ENCODE measurements at regions not wholly inside any gene's neighbourhood (a gene's known extent, or its start where the extent isn't known, plus 50 kb on each side); places are given as distances from the start of the nearest gene placed in this dataset.

- Histone ChIP-seq H3K9ac (ENCODE audit: low read length) (no peak overlapping the region), H3K4me3 (ENCODE audit: low read length) (no peak overlapping the region), H3K27me3 (ENCODE audit: control insufficient read depth, insufficient read depth, low read length) (no peaks in the 10 kb centered on the region), H3K4me1 (ENCODE audit: control insufficient read depth, insufficient read depth, low read length) (no peaks in the 10 kb centered on the region), H3K27ac (ENCODE audit: low read depth, low read length) (no peak overlapping the region), H3K36me3 (ENCODE audit: control insufficient read depth, insufficient read depth, low read length) (no peaks in the 10 kb centered on the region)
Measured at GRCh38 chr15:87763837-87764236, 492.7 kb downstream of the NTRK3 start.

GRCh38 chr15:87761736-87762509 lies 494.6 kb downstream of the NTRK3 start:
- no peaks in the 10 kb centered on the region for H3K27me3 ChIP-seq (ENCODE audit: control insufficient read depth, insufficient read depth, low read length)
- no peak overlapping the region for H3K4me3 ChIP-seq (ENCODE audit: low read length)
- H3K27ac ChIP-seq (ENCODE audit: low read depth, low read length), result no peak overlapping the region
- no peaks in the 10 kb centered on the region for H3K36me3 ChIP-seq (ENCODE audit: control insufficient read depth, insufficient read depth, low read length)
- no peaks in the 10 kb centered on the region for H3K4me1 ChIP-seq (ENCODE audit: control insufficient read depth, insufficient read depth, low read length)
- H3K9ac ChIP-seq (ENCODE audit: low read length), result no peak overlapping the region

GRCh38 chr15:87760547-87761314 lies 495.8 kb downstream of the NTRK3 start:
- no peaks in the 10 kb centered on the region for H3K4me1 ChIP-seq (ENCODE audit: control insufficient read depth, insufficient read depth, low read length)
- no peak overlapping the region for H3K9ac ChIP-seq (ENCODE audit: low read length)
- H3K36me3 ChIP-seq (ENCODE audit: control insufficient read depth, insufficient read depth, low read length), result no peaks in the 10 kb centered on the region
- H3K27me3 ChIP-seq (ENCODE audit: control insufficient read depth, insufficient read depth, low read length), result no peaks in the 10 kb centered on the region
- H3K27ac ChIP-seq (ENCODE audit: low read depth, low read length), result no peak overlapping the region
- no peak overlapping the region for H3K4me3 ChIP-seq (ENCODE audit: low read length)

GRCh38 chr15:87758794-87759418 lies 497.6 kb downstream of the NTRK3 start:
- H3K4me1 ChIP-seq (ENCODE audit: control insufficient read depth, insufficient read depth, low read length), result no peaks in the 10 kb centered on the region
- no peak overlapping the region for H3K9ac ChIP-seq (ENCODE audit: low read length)
- no peaks in the 10 kb centered on the region for H3K27me3 ChIP-seq (ENCODE audit: control insufficient read depth, insufficient read depth, low read length)
- H3K36me3 ChIP-seq (ENCODE audit: control insufficient read depth, insufficient read depth, low read length), result no peaks in the 10 kb centered on the region
- H3K4me3 ChIP-seq (ENCODE audit: low read length), result no peak overlapping the region
- H3K27ac ChIP-seq (ENCODE audit: low read depth, low read length), result no peak overlapping the region

- Histone ChIP-seq H3K36me3 (ENCODE audit: control insufficient read depth, insufficient read depth, low read length) (no peaks in the 10 kb centered on the region), H3K9ac (ENCODE audit: low read length) (no peak overlapping the region), H3K4me3 (ENCODE audit: low read length) (no peak overlapping the region), H3K27me3 (ENCODE audit: control insufficient read depth, insufficient read depth, low read length) (no peaks in the 10 kb centered on the region), H3K4me1 (ENCODE audit: control insufficient read depth, insufficient read depth, low read length) (peaks cover 6% of the 10 kb centered on the region), H3K27ac (ENCODE audit: low read depth, low read length) (no peak overlapping the region)
Measured at GRCh38 chr15:87757084-87757483, 499.5 kb downstream of the NTRK3 start.

GRCh38 chr15:87756072-87756471 lies 500.5 kb downstream of the NTRK3 start:
- Histone ChIP-seq H3K4me3 (ENCODE audit: low read length) (no peak overlapping the region), H3K36me3 (ENCODE audit: control insufficient read depth, insufficient read depth, low read length) (no peaks in the 10 kb centered on the region), H3K27ac (ENCODE audit: low read depth, low read length) (no peak overlapping the region), H3K4me1 (ENCODE audit: control insufficient read depth, insufficient read depth, low read length) (peaks cover 6% of the 10 kb centered on the region), H3K27me3 (ENCODE audit: control insufficient read depth, insufficient read depth, low read length) (no peaks in the 10 kb centered on the region), H3K9ac (ENCODE audit: low read length) (no peak overlapping the region)

GRCh38 chr15:87755226-87755625 lies 501.3 kb downstream of the NTRK3 start:
- Histone ChIP-seq H3K9ac (ENCODE audit: low read length) (no peak overlapping the region), H3K27me3 (ENCODE audit: control insufficient read depth, insufficient read depth, low read length) (no peaks in the 10 kb centered on the region), H3K4me3 (ENCODE audit: low read length) (no peak overlapping the region), H3K36me3 (ENCODE audit: control insufficient read depth, insufficient read depth, low read length) (no peaks in the 10 kb centered on the region), H3K27ac (ENCODE audit: low read depth, low read length) (no peak overlapping the region), H3K4me1 (ENCODE audit: control insufficient read depth, insufficient read depth, low read length) (peaks cover 6% of the 10 kb centered on the region)

- Histone ChIP-seq H3K27me3 (ENCODE audit: control insufficient read depth, insufficient read depth, low read length) (no peaks in the 10 kb centered on the region), H3K4me1 (ENCODE audit: control insufficient read depth, insufficient read depth, low read length) (peaks cover 6% of the 10 kb centered on the region), H3K36me3 (ENCODE audit: control insufficient read depth, insufficient read depth, low read length) (no peaks in the 10 kb centered on the region), H3K27ac (ENCODE audit: low read depth, low read length) (no peak overlapping the region), H3K9ac (ENCODE audit: low read length) (no peak overlapping the region), H3K4me3 (ENCODE audit: low read length) (no peak overlapping the region)
Measured at GRCh38 chr15:87753539-87753938, 503.0 kb downstream of the NTRK3 start.

GRCh38 chr15:87752250-87752951 lies 504.1 kb downstream of the NTRK3 start:
- no peaks in the 10 kb centered on the region for H3K36me3 ChIP-seq (ENCODE audit: control insufficient read depth, insufficient read depth, low read length)
- peaks cover 6% of the 10 kb centered on the region for H3K4me1 ChIP-seq (ENCODE audit: control insufficient read depth, insufficient read depth, low read length)
- H3K27ac ChIP-seq (ENCODE audit: low read depth, low read length), result no peak overlapping the region
- no peak overlapping the region for H3K4me3 ChIP-seq (ENCODE audit: low read length)
- H3K9ac ChIP-seq (ENCODE audit: low read length), result no peak overlapping the region
- no peaks in the 10 kb centered on the region for H3K27me3 ChIP-seq (ENCODE audit: control insufficient read depth, insufficient read depth, low read length)

- Histone ChIP-seq H3K4me1 (ENCODE audit: control insufficient read depth, insufficient read depth, low read length) (peaks cover 6% of the 10 kb centered on the region), H3K27ac (ENCODE audit: low read depth, low read length) (no peak overlapping the region), H3K36me3 (ENCODE audit: control insufficient read depth, insufficient read depth, low read length) (no peaks in the 10 kb centered on the region), H3K4me3 (ENCODE audit: low read length) (no peak overlapping the region), H3K9ac (ENCODE audit: low read length) (no peak overlapping the region), H3K27me3 (ENCODE audit: control insufficient read depth, insufficient read depth, low read length) (no peaks in the 10 kb centered on the region)
Measured at GRCh38 chr15:87748483-87748882, 508.1 kb downstream of the NTRK3 start.

GRCh38 chr15:87747087-87747486 lies 509.5 kb downstream of the NTRK3 start:
- Histone ChIP-seq H3K27ac (ENCODE audit: low read depth, low read length) (no peak overlapping the region), H3K9ac (ENCODE audit: low read length) (no peak overlapping the region), H3K36me3 (ENCODE audit: control insufficient read depth, insufficient read depth, low read length) (no peaks in the 10 kb centered on the region), H3K4me3 (ENCODE audit: low read length) (no peak overlapping the region), H3K4me1 (ENCODE audit: control insufficient read depth, insufficient read depth, low read length) (no peaks in the 10 kb centered on the region), H3K27me3 (ENCODE audit: control insufficient read depth, insufficient read depth, low read length) (no peaks in the 10 kb centered on the region)

- H3K36me3 ChIP-seq (ENCODE audit: control insufficient read depth, insufficient read depth, low read length), result no peaks in the 10 kb centered on the region
- H3K9ac ChIP-seq (ENCODE audit: low read length), result no peak overlapping the region
Measured at GRCh38 chr15:87746333-87746732, 510.2 kb downstream of the NTRK3 start.

More at GRCh38 chr15:87746333-87746732, 510.2 kb downstream of the NTRK3 start:
- no peaks in the 10 kb centered on the region for H3K27me3 ChIP-seq (ENCODE audit: control insufficient read depth, insufficient read depth, low read length)
- H3K4me1 ChIP-seq (ENCODE audit: control insufficient read depth, insufficient read depth, low read length), result no peaks in the 10 kb centered on the region
- H3K27ac ChIP-seq (ENCODE audit: low read depth, low read length), result no peak overlapping the region
- H3K4me3 ChIP-seq (ENCODE audit: low read length), result no peak overlapping the region
